Lung microvascular endothelial cell (primary cell): ENCODE measurements at regions not wholly inside any gene's neighbourhood (a gene's known extent, or its start where the extent isn't known, plus 50 kb on each side); places are given as distances from the start of the nearest gene placed in this dataset.
A peak's percentile ranks its signal among the peaks of the same experiment; 100 is the strongest.
"Not testable (repeated sequence)": the region's sequence is repeated elsewhere in the genome, so short reads cannot be mapped to it uniquely, and the experiment has no call there.

Experiments
- DNase-seq, 2 donors: peaks; one replicate each; pipeline versions ENCODE4 v3.0.0 to v3.0.0-alpha.2; 2010; ENCODE audit warnings: low read depth in 2 of 2

- DNase-seq: not testable (repeated sequence)
Measured at GRCh38 chr9:67142392-67143107, 150.2 kb upstream of the SPATA31A3 start.

GRCh38 chr9:67136376-67136775 is 144.0 kb upstream of the SPATA31A3 start:
- DNase-seq: not testable (repeated sequence)

GRCh38 chr9:67133124-67133523 is 140.8 kb upstream of the SPATA31A3 start:
- not testable (repeated sequence) for DNase-seq

DNA sequence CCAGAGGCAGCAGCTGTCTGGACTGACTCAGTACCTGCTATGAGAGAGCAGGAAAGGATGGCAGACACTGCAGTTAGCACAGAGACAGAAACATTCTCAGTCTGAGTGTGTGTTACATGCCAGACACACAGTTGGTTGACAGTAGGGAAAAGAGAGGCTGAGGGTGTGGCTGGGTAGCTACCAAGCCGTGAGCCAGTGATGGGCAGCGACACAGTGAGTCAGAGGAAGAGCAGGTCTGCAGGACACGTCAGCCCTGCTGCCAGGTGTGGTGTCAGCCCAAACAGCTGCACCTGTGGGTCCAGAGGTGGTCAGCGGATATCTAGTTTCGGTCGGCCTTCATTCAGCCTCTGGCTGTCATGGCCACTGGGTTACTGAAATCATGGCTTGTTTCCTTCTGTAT is 124.4 kb upstream of the SPATA31A3 start:
- DNase-seq: not testable (repeated sequence)

DNA sequence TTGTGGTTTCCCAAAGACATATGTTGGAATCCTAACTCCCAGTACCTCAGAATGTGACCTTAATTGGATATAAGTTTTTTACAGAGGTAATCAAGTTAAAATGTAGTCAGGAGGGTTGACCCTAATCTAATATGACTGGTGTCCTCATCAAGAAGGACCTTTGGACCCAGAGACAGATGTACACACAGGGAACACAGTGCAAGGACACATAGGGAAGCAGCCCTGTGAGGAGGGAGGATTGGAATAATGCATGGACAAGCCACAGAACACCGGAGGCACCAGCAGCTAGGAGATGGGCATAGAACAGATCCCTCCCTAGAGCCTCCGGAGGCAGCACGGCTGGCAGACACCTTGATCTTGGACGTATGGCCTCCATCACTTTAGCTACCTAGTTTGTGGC is 119.8 kb upstream of the SPATA31A3 start:
- not testable (repeated sequence) for DNase-seq

GRCh38 chr9:67111733-67112132 is 119.4 kb upstream of the SPATA31A3 start:
- not testable (repeated sequence) for DNase-seq

DNA sequence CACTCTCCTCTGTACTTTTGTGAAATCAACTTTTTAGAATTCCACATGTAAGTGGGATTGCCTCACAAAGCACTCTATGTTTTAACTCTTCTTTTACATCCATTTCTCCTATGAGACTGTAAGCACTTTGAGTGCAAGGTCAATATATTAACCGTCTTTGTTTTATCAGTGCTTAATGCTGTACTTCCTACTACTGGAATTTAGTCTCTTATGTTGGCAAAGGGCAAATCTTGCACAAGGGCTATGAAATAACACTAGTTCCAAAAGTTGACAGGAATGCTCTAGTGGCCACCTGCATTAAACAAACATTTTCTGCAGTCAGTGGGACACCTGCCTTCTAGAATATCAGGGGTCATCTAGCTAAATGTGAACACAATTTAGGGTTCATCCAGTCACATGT is 117.5 kb upstream of the SPATA31A3 start:
- not testable (repeated sequence) for DNase-seq

GRCh38 chr9:67106659-67107058 is 114.3 kb upstream of the SPATA31A3 start:
- not testable (repeated sequence) for DNase-seq

DNA sequence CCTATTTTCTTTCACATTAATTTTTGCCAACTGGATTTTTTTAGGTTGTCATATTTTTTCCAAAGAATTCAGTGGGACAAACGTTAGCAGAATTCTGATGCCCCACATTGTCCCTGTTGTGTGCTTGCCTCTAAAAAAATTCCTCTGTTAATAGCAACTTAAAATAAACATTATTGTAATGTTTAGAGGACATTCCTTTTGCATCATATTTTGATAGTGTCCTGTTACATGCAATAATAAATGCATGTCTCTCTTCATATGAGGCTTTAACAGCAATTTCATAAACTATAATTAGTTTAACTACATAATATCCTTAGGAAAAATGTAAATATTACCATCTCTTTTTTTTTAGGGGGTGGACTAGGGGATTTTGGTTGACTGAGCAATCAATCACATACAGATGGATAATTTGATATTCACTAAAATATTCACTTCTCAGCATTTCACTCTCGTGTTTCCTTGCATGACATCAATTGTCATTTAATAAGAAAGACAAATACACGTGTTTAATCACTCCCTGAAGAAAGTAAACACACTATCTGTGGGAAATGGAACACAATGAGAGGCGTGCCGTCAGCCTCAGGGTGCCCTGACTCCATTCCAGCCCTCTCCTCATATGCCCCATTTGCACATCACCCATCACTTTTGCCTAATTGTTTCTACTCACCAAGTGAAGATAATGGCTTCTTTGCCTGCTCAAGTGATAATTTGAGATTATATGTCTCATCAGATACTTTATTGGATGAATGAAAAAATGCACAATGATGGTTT is 110.3 kb upstream of the SPATA31A3 start:
- DNase-seq: not testable (repeated sequence)

- not testable (repeated sequence) for DNase-seq
Measured at GRCh38 chr9:67091104-67091503, 98.8 kb upstream of the SPATA31A3 start.

GRCh38 chr9:67086862-67087261 is 94.5 kb upstream of the SPATA31A3 start:
- DNase-seq: not testable (repeated sequence)

DNA sequence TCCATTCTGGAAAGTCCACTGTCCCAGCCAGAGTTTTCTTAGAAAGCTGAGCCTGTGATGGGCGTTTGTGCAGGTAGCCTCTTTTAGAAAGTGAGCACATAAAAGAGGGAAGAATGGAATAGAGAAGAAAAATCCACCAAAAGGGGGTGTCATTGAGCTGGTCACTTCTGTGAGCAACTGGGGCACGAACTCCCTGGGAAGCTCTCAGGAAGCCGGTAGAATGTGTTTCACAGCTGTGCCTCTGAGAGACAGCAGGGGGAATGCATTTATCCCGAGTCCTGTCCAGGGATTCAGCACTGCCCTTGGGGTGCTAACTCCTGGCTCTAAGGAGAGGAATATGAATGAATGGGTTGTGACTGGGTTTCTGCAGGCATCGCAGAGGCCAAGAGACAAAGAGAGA is 73.8 kb upstream of the SPATA31A3 start:
- not testable (repeated sequence) for DNase-seq

GRCh38 chr9:67058898-67059715 is 66.8 kb upstream of the SPATA31A3 start:
- peak; percentile 26 to 61 for DNase-seq
